Type B pancreatic cell (in vitro differentiated cells): ENCODE measurements at regions not wholly inside any gene's neighbourhood (a gene's known extent, or its start where the extent isn't known, plus 50 kb on each side); places are given as distances from the start of the nearest gene placed in this dataset.

ENCODE experiments used
- DNase-seq: peaks from one replicate; pipeline ENCODE4 v3.0.0; 2021; ENCODE audit warnings: mixed read lengths; ENCODE audit not compliant: unreplicated experiment; ENCODE audit errors: extremely low spot score
- H3K27ac Mint-ChIP-seq: 2 replicates; pipeline ENCODE4 v1.8.0; 2021; ENCODE audit warnings: mild to moderate bottlenecking, mixed read lengths
- H3K27me3 Mint-ChIP-seq: 2 replicates; pipeline ENCODE4 v1.8.0; 2021; ENCODE audit warnings: mixed read lengths
- H3K36me3 Mint-ChIP-seq: 2 replicates; pipeline ENCODE4 v1.8.0; 2021; ENCODE audit warnings: mixed read lengths
- H3K4me1 Mint-ChIP-seq: one replicate; pipeline ENCODE4 v1.8.0; 2021; ENCODE audit warnings: mixed read lengths; ENCODE audit not compliant: unreplicated experiment
- H3K4me3 Mint-ChIP-seq: 2 replicates; pipeline ENCODE4 v1.8.0; 2021; ENCODE audit warnings: mild to moderate bottlenecking, mixed read lengths
- H3K9me3 Mint-ChIP-seq: 2 replicates; pipeline ENCODE4 v1.8.0; 2021; ENCODE audit warnings: mixed read lengths
- TF ChIP-seq, protein P1 (sequence below): fragments of 200-600 bp; sonication (generic); conservative IDR thresholded peaks from 2 replicates; pipeline ENCODE4 v1.5.0; 2021; ENCODE audit warnings: antibody characterized with exemption, mild to moderate bottlenecking

DNA sequence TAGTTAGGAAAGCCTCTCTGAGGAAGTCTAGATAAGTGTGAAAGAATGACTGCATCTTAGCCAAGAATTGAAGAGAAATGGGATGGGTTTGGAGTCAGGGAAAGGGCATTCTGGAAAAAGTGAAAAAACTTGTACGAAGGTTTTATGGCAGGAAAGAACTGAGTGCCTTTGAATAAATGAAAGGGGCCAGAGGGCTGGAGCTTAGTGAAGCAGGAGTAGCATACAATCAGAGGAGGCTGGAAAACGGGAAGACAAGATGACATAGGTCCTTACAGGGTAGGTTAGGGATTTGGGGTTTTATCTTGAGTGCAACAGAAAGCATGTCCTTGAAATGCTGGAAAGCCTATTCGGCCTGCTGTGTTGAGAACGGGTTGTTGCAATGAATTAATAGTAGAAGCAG lies 152.6 kb upstream of the RND3 start:
- Mint-ChIP-seq H3K27ac (no peak overlapping the region), H3K4me3 (no peak overlapping the region), H3K9me3 (peaks cover 4% of the 10 kb centered on the region), H3K4me1 (peaks cover 12% of the 10 kb centered on the region), H3K36me3 (no peaks in the 10 kb centered on the region), H3K27me3 (peaks cover 3% of the 10 kb centered on the region)
- TF ChIP-seq, protein P1, sequence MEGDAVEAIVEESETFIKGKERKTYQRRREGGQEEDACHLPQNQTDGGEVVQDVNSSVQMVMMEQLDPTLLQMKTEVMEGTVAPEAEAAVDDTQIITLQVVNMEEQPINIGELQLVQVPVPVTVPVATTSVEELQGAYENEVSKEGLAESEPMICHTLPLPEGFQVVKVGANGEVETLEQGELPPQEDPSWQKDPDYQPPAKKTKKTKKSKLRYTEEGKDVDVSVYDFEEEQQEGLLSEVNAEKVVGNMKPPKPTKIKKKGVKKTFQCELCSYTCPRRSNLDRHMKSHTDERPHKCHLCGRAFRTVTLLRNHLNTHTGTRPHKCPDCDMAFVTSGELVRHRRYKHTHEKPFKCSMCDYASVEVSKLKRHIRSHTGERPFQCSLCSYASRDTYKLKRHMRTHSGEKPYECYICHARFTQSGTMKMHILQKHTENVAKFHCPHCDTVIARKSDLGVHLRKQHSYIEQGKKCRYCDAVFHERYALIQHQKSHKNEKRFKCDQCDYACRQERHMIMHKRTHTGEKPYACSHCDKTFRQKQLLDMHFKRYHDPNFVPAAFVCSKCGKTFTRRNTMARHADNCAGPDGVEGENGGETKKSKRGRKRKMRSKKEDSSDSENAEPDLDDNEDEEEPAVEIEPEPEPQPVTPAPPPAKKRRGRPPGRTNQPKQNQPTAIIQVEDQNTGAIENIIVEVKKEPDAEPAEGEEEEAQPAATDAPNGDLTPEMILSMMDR = no peak
- DNase-seq = no peak

DNA sequence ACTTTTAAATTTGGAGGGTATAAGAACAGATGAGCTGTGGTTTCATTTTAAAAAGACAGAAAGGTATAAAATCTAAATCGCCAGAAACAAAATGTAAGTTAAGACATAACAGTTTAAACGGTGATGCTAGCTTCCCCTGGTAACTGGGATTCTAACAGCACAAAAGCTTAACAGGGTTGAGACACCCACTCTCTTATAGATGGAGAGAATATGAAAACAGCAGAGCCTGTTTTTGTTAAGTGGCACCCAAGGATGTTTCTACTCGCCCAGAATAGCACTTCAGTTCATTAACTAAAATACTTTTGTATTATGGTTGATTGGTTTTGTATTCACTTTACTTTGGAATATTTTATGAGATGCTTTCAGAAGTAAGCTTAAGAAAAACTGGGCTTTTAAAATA lies 151.9 kb upstream of the RND3 start:
- peaks cover 9% of the 10 kb centered on the region for H3K4me1 Mint-ChIP-seq
- no peak overlapping the region for H3K4me3 Mint-ChIP-seq

DNA sequence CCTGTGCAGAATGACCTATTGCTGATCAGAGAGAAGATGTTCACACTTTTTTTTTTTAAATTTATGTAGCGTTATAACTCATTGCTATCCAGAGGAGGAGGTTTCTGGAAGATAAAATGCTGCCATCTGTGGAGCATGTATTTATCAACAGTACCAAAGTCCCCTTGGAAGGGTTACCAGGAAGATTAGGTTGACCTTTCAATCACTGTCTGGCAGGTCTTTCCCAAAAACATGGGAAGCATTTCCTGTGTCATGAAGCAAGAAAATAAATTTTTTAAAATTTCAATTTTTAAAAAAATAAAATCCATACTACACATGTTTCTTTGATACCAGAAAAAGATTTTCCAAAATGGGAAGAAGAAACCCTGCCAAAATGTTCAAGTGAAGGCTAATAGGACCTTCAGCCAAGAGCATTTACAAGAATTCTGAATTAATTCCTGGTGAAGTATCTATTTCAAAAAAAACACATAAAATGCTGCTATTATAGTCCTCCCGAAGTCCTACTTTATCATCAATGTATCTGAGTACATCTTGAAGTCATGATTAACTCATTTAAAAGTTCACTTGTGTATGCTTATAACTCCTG lies 143.9 kb upstream of the RND3 start:
- no peaks in the 10 kb centered on the region for H3K9me3 Mint-ChIP-seq
- H3K27me3 Mint-ChIP-seq = no peaks in the 10 kb centered on the region
- H3K36me3 Mint-ChIP-seq = no peaks in the 10 kb centered on the region
- no peak overlapping the region for H3K4me3 Mint-ChIP-seq
- TF ChIP-seq, protein P1 = no peak
- DNase-seq = no peak
- H3K27ac Mint-ChIP-seq = no peak overlapping the region
- H3K4me1 Mint-ChIP-seq = peaks cover 5% of the 10 kb centered on the region

More for the DNA sequence above, 151.9 kb upstream of the RND3 start:
- Mint-ChIP-seq H3K27ac (no peak overlapping the region), H3K36me3 (no peaks in the 10 kb centered on the region), H3K9me3 (peaks cover 1% of the 10 kb centered on the region), H3K27me3 (peaks cover 2% of the 10 kb centered on the region)
- TF ChIP-seq, protein P1 = no peak
- no peak for DNase-seq

DNA sequence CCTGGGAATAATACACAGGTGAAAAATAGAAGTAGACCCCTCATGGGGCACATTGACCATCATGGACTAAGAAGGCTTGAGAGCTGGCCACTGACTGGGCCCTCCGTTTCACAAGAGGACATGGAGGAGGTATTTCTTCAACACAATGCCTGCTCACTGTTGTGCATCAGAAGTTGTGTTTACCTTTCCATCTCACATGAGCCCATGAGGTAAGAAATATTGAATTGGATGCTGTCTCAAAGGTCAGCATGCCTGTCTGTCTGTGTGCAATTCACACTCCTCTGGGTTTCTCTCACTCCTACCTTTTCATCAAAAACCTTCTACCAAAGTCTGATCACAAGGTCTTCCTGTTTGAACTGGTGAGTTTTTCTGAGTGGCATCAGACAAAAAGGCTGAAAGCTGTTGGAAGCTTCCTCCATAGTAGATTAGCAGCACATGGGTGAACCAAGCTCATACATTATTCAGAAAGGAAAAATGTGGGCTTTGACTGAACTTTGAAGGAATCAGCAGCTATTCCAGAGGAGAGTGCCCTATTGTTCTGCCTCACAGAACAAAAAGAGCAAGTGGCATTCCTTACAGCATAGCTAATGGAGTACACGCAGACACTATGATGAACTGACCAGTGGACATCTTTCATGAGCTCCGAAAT lies 143.2 kb upstream of the RND3 start:
- peaks cover 5% of the 10 kb centered on the region for H3K4me1 Mint-ChIP-seq
- H3K27ac Mint-ChIP-seq = no peak overlapping the region
- H3K36me3 Mint-ChIP-seq = no peaks in the 10 kb centered on the region
- DNase-seq = no peak
- TF ChIP-seq, protein P1 = no peak
- no peaks in the 10 kb centered on the region for H3K27me3 Mint-ChIP-seq
- no peak overlapping the region for H3K4me3 Mint-ChIP-seq
- no peaks in the 10 kb centered on the region for H3K9me3 Mint-ChIP-seq

DNA sequence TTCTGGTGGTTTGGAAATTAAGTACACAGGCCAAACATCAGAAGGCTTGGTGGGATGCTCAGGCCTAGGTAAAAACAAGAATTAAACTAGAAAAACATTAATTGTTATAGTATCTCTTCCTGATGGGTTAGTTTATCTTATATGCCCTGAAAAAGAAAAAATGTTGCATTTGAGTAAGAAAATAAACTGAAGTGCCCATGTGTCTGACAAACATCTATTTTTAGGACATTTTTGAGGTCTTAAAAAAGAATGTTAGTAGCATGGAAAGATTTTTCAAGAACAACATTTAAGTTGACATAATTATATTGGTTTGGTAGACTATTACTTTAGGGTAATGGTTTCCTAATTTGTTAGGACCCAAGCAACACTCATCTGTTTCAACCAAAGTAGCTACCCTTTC lies 140.1 kb upstream of the RND3 start:
- H3K27ac Mint-ChIP-seq = no peak overlapping the region
- peaks cover 8% of the 10 kb centered on the region for H3K4me1 Mint-ChIP-seq

More for the DNA sequence above, 140.1 kb upstream of the RND3 start:
- DNase-seq = no peak
- Mint-ChIP-seq H3K27me3 (no peaks in the 10 kb centered on the region), H3K36me3 (no peaks in the 10 kb centered on the region), H3K4me3 (no peak overlapping the region), H3K9me3 (no peaks in the 10 kb centered on the region)
- TF ChIP-seq, protein P1 = no peak
